ENCODE measurements at regions not wholly inside any gene's neighbourhood (a gene's known extent, or its start where the extent isn't known, plus 50 kb on each side); places are given as distances from the start of the nearest gene placed in this dataset.
A peak's percentile ranks its signal among the peaks of the same experiment; 100 is the strongest.
"Not testable (repeated sequence)": the region's sequence is repeated elsewhere in the genome, so short reads cannot be mapped to it uniquely, and the experiment has no call there.

DNA sequence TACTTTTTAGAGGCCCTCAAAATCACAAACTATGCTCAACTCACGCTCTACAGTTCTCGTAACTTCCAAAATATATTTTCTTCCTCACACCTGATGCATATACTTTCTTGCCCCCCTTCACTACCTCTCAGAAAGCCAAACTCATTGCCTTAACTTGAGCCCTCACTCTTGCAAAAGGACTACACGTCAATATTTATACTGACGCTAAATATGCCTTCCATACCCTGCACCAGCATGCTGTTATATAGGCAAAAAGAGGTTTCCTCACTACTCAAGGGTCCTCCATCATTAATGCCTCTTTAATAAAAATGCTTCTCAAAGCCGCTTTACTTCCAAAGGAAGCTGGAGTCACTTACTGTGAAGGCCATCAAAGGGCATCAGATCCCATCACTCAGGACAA is 92.9 kb upstream of the ATF7IP2 start:
- H3K27me3 ChIP-seq (replicated peaks in 1 of 4; ENCODE audit: control insufficient read depth in 3 of 4, extremely low read depth in 1 of 4, insufficient read depth in 3 of 4, low read length in 3 of 4); H3K27ac ChIP-seq (ENCODE audit: low read depth, low read length); H3K4me2 ChIP-seq (ENCODE audit: insufficient read depth in 1 of 2, low read depth in 2 of 2, low read length in 2 of 2); H2BK120ac ChIP-seq (replicated peaks; ENCODE audit: low read depth, low read length); H3K23ac ChIP-seq (ENCODE audit: insufficient read length); H4K91ac ChIP-seq (replicated peaks; ENCODE audit: insufficient read length, low read length); H3K4ac ChIP-seq (replicated peaks; ENCODE audit: insufficient read length, low read depth, low read length); POLR2A ChIA-PET (ENCODE audit: partially characterized antibody); H2BK12ac ChIP-seq (ENCODE audit: low read depth, low read length); H2BK15ac ChIP-seq (ENCODE audit: low read length); H3K23me2 ChIP-seq (ENCODE audit: low read depth, low read length); H3K9ac ChIP-seq (replicated peaks in 1 of 4; ENCODE audit: extremely low read depth in 1 of 4, low read depth in 3 of 4, low read length in 3 of 4); H3K56ac ChIP-seq (replicated peaks; ENCODE audit: insufficient read length, low read depth, low read length); DNase-seq (ENCODE audit: low read depth in 1 of 2, low spot score in 2 of 2); H4K20me1 ChIP-seq (replicated peaks in 1 of 2; ENCODE audit: control insufficient read depth in 1 of 2, insufficient read depth in 2 of 2, low read length in 2 of 2); H3K36me3 ChIP-seq (ENCODE audit: control insufficient read depth in 2 of 4, insufficient read depth in 4 of 4, low read length in 3 of 4); FAIRE-seq; H2AK5ac ChIP-seq (ENCODE audit: low read depth, low read length); H3K4me1 ChIP-seq (replicated peaks in 1 of 4; ENCODE audit: control insufficient read depth in 3 of 4, insufficient read depth in 4 of 4, low read length in 3 of 4); H4K8ac ChIP-seq (ENCODE audit: extremely low read depth, insufficient read depth, low read length); H2AFZ ChIP-seq (ENCODE audit: low read length); H3K18ac ChIP-seq (ENCODE audit: extremely low read depth, low read length); H2BK20ac ChIP-seq (ENCODE audit: low read length); H3K4me3 ChIP-seq (ENCODE audit: extremely low read depth in 1 of 4, insufficient read depth in 2 of 4, low read depth in 3 of 4, low read length in 4 of 4); H3K79me2 ChIP-seq (ENCODE audit: control insufficient read depth in 1 of 2, insufficient read depth in 2 of 2, low read length in 2 of 2); H3K14ac ChIP-seq (ENCODE audit: insufficient read length); H4K5ac ChIP-seq (ENCODE audit: insufficient read length, low read depth, low read length); H2BK5ac ChIP-seq (ENCODE audit: low read depth, low read length); H3K79me1 ChIP-seq (ENCODE audit: low read depth, low read length): not testable (repeated sequence)
- peak in 1 of 2 experiments; percentile 64; a peak in 1 of 3 replicates for TF ChIP-seq EP300 (IDR thresholded peaks at IDR 0.05; ENCODE audit: borderline replicate concordance in 1 of 2, low read depth in 2 of 2, low read length in 2 of 2)
- CTCF ChIA-PET (ENCODE audit: partially characterized antibody) = interaction anchor here (1.3 kb wide), 1 partner anchor 13 kb away, joined by 3 read pairs; no protein-coding TSS in a partner anchor
- H3K9me3 ChIP-seq (ENCODE audit: insufficient read depth in 2 of 2, low read depth in 1 of 2, low read length in 1 of 2) = peaks cover 11 to 13% of the 10 kb centered on the region in 2 experiments; a peak in 3 of 4 replicates
- WGBS, 2 experiments (ENCODE audit: extremely low coverage in 1 of 2, insufficient coverage in 1 of 2, insufficient read length in 1 of 2, insufficient replicate concordance in 2 of 2, low coverage in 1 of 2, low lambda C conversion rate in 2 of 2, missing lambda C conversion rate in 1 of 2) = 75% methylated on average over 5 of the region's 5 CpGs; no CpG with 5 or more reads in 1 of the 2 experiments

DNA sequence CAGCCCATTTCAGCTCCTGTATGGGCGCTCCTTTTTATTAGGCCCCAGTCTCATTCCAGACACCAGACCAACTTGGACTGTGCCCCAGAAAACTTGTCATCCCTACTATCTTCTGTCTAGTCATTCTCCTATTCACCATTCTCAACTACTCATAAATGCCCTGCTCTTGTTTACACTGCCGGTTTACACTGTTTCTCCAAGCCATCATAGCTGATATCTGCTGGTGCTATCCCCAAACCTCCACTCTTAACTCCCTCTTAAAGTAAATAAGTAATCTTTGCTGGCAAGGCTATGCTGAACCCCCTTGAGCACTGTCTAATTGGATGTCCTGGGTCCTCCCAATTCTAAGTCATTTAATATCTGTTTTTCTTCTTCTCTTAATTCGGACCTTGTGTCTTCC is 91.7 kb upstream of the ATF7IP2 start:
- H3K27me3 ChIP-seq (replicated peaks in 1 of 4; ENCODE audit: control insufficient read depth in 3 of 4, extremely low read depth in 1 of 4, insufficient read depth in 3 of 4, low read length in 3 of 4); FAIRE-seq; H3K14ac ChIP-seq (ENCODE audit: insufficient read length); H3K4me3 ChIP-seq (ENCODE audit: extremely low read depth in 1 of 4, insufficient read depth in 2 of 4, low read depth in 3 of 4, low read length in 4 of 4); H3K18ac ChIP-seq (ENCODE audit: extremely low read depth, low read length); H2BK20ac ChIP-seq (ENCODE audit: low read length); H3K79me1 ChIP-seq (ENCODE audit: low read depth, low read length); H4K5ac ChIP-seq (ENCODE audit: insufficient read length, low read depth, low read length); H4K20me1 ChIP-seq (replicated peaks in 1 of 2; ENCODE audit: control insufficient read depth in 1 of 2, insufficient read depth in 2 of 2, low read length in 2 of 2); H3K79me2 ChIP-seq (ENCODE audit: control insufficient read depth in 1 of 2, insufficient read depth in 2 of 2, low read length in 2 of 2); H3K23ac ChIP-seq (ENCODE audit: insufficient read length); H4K91ac ChIP-seq (replicated peaks; ENCODE audit: insufficient read length, low read length); POLR2A ChIA-PET (ENCODE audit: partially characterized antibody); H3K56ac ChIP-seq (replicated peaks; ENCODE audit: insufficient read length, low read depth, low read length); H3K4ac ChIP-seq (replicated peaks; ENCODE audit: insufficient read length, low read depth, low read length); H3K36me3 ChIP-seq (ENCODE audit: control insufficient read depth in 2 of 4, insufficient read depth in 4 of 4, low read length in 3 of 4); H2BK120ac ChIP-seq (replicated peaks; ENCODE audit: low read depth, low read length); H3K4me2 ChIP-seq (ENCODE audit: insufficient read depth in 1 of 2, low read depth in 2 of 2, low read length in 2 of 2); H2BK15ac ChIP-seq (ENCODE audit: low read length); H3K4me1 ChIP-seq (replicated peaks in 1 of 4; ENCODE audit: control insufficient read depth in 3 of 4, insufficient read depth in 4 of 4, low read length in 3 of 4); H2AFZ ChIP-seq (ENCODE audit: low read length); H4K8ac ChIP-seq (ENCODE audit: extremely low read depth, insufficient read depth, low read length); H3K27ac ChIP-seq (ENCODE audit: low read depth, low read length); DNase-seq (ENCODE audit: low read depth in 1 of 2, low spot score in 2 of 2); H2BK5ac ChIP-seq (ENCODE audit: low read depth, low read length); H2AK5ac ChIP-seq (ENCODE audit: low read depth, low read length); H3K9ac ChIP-seq (replicated peaks in 1 of 4; ENCODE audit: extremely low read depth in 1 of 4, low read depth in 3 of 4, low read length in 3 of 4); H3K23me2 ChIP-seq (ENCODE audit: low read depth, low read length); H2BK12ac ChIP-seq (ENCODE audit: low read depth, low read length): not testable (repeated sequence)
- peaks cover 11 to 13% of the 10 kb centered on the region in 2 experiments; a peak in 3 of 4 replicates for H3K9me3 ChIP-seq (ENCODE audit: insufficient read depth in 2 of 2, low read depth in 1 of 2, low read length in 1 of 2)
- 85% methylated on average over 3 of the region's 3 CpGs; no CpG with 5 or more reads in 1 of the 2 experiments for WGBS, 2 experiments (ENCODE audit: extremely low coverage in 1 of 2, insufficient coverage in 1 of 2, insufficient read length in 1 of 2, insufficient replicate concordance in 2 of 2, low coverage in 1 of 2, low lambda C conversion rate in 2 of 2, missing lambda C conversion rate in 1 of 2)
- CTCF ChIA-PET (ENCODE audit: partially characterized antibody) = interaction anchor here (0.5 to 1.3 kb wide), 3 partner anchors 14 to 58 kb away, joined by 3 to 4 read pairs (median 3); no protein-coding TSS in a partner anchor

Measured in H1 (cell line).